ENCODE measurements at regions not wholly inside any gene's neighbourhood (a gene's known extent, or its start where the extent isn't known, plus 50 kb on each side); places are given as distances from the start of the nearest gene placed in this dataset.

- DNase-seq (ENCODE audit: low spot score), result no peak
- TF ChIP-seq CTCF (IDR thresholded peaks at IDR 0.05; ENCODE audit: extremely low read depth, missing control alignments), result no peak
These were observed 339.8 kb downstream of the OMA1 start for GRCh38 chr1:58206749-58207148.

GRCh38 chr1:58204284-58204683, 342.2 kb downstream of the OMA1 start:
- no peak for DNase-seq (ENCODE audit: low spot score)
- no peak for TF ChIP-seq CTCF (IDR thresholded peaks at IDR 0.05; ENCODE audit: extremely low read depth, missing control alignments)

- TF ChIP-seq CTCF (IDR thresholded peaks at IDR 0.05; ENCODE audit: extremely low read depth, missing control alignments), result no peak
These were observed 344.9 kb downstream of the OMA1 start for GRCh38 chr1:58201492-58202106.

GRCh38 chr1:58200437-58200836, 346.1 kb downstream of the OMA1 start:
- TF ChIP-seq CTCF (IDR thresholded peaks at IDR 0.05; ENCODE audit: extremely low read depth, missing control alignments), result no peak
- no peak for DNase-seq (ENCODE audit: low spot score)

More at GRCh38 chr1:58201492-58202106, 344.9 kb downstream of the OMA1 start:
- no peak for DNase-seq (ENCODE audit: low spot score)

- TF ChIP-seq CTCF (IDR thresholded peaks at IDR 0.05; ENCODE audit: extremely low read depth, missing control alignments), result no peak
These were observed 348.7 kb downstream of the OMA1 start for GRCh38 chr1:58197811-58198210.

GRCh38 chr1:58190267-58190988, 356.1 kb downstream of the OMA1 start:
- no peak for TF ChIP-seq CTCF (IDR thresholded peaks at IDR 0.05; ENCODE audit: extremely low read depth, missing control alignments)
- no peak for DNase-seq (ENCODE audit: low spot score)

More at GRCh38 chr1:58197811-58198210, 348.7 kb downstream of the OMA1 start:
- no peak for DNase-seq (ENCODE audit: low spot score)

GRCh38 chr1:58189453-58189852, 357.1 kb downstream of the OMA1 start:
- no peak for TF ChIP-seq CTCF (IDR thresholded peaks at IDR 0.05; ENCODE audit: extremely low read depth, missing control alignments)
- no peak for DNase-seq (ENCODE audit: low spot score)
